PC-3 (cell line): ENCODE measurements at regions not wholly inside any gene's neighbourhood (a gene's known extent, or its start where the extent isn't known, plus 50 kb on each side); places are given as distances from the start of the nearest gene placed in this dataset.

Source experiments
- CTCF ChIP-seq: fragments of 300-600 bp; sonication (generic); conservative IDR thresholded peaks from 2 replicates; pipeline ENCODE4 v1.5.1; 2017; ENCODE audit warnings: antibody characterized with exemption, low read depth, mild to moderate bottlenecking, low read length
- EZH2 ChIP-seq: fragments of 300-600 bp; sonication (generic); IDR thresholded peaks from one replicate; pipeline ENCODE4 v1.6.1; 2017; ENCODE audit warnings: antibody characterized with exemption, mild to moderate bottlenecking, low read length; ENCODE audit not compliant: unreplicated experiment
- EZH2phosphoT487 ChIP-seq: fragments of 300-600 bp; sonication (generic); IDR thresholded peaks from 2 replicates; pipeline ENCODE4 v1.6.1; 2018; ENCODE audit warnings: mild to moderate bottlenecking, antibody characterized with exemption, low read length, borderline replicate concordance

GRCh38 chr2:118216224-118216623 is 128.0 kb downstream of the INSIG2 start:
- TF ChIP-seq CTCF (no peak), EZH2phosphoT487 (no peak), EZH2 (no peak)
